ENCODE measurements at regions not wholly inside any gene's neighbourhood (a gene's known extent, or its start where the extent isn't known, plus 50 kb on each side); places are given as distances from the start of the nearest gene placed in this dataset.

DNA sequence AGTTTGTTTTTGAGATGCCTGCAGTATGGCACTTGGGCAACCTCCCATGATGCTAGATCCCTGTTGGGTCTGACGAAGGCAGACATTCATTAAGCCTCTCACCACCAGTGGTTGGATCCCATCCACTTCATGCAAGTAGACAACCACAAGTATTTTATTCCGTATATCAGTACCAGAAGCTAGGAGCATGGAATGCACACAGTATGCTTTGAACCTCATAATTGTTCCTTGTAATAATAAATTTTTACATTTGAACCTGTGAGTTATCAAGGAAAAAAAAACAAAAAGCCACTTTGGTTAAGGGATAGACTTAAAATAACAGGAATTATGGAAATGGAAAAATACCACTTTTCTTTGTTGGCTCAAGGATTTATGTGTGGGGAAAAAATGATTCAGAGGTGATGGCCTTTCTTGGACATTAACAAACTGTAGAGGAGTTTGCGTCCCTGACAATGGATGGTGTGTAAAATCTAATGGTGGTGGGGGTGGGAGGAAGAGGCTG lies 107.1 kb upstream of the KCNJ16 start:
- no peak for FAIRE-seq
- no peak for DNase-seq (ENCODE audit: extremely low spot score, insufficient read length, low read depth)

GRCh38 chr17:69969897-69970296 lies 105.1 kb upstream of the KCNJ16 start:
- no peak for DNase-seq (ENCODE audit: extremely low spot score, insufficient read length, low read depth)
- no peak for FAIRE-seq

- no peak for FAIRE-seq
- DNase-seq (ENCODE audit: extremely low spot score, insufficient read length, low read depth), result no peak
These were observed 102.8 kb upstream of the KCNJ16 start for GRCh38 chr17:69972251-69972650.

DNA sequence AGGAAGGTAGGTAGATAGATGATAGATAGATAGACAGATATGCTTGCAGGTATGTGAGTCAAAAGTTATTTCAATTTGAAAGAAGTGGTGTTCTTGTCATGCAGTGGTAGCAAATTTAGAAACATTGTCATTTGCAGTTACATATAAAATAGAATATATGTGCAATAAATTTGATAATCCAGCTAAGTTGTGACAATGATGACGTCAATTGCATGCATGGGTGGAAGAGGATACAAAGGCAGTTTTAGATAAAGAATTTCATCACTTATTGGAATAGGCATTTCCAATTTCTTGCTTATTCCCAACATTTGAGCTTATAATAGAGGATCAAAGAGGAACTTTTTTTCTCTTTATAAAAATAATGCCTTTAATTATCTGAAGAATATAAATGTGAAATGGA lies 99.2 kb upstream of the KCNJ16 start:
- no peak for DNase-seq (ENCODE audit: extremely low spot score, insufficient read length, low read depth)
- no peak for FAIRE-seq

- DNase-seq (ENCODE audit: extremely low spot score, insufficient read length, low read depth) (no peak), FAIRE-seq (no peak)
These were observed 96.9 kb upstream of the KCNJ16 start for GRCh38 chr17:69978056-69978646.

DNA sequence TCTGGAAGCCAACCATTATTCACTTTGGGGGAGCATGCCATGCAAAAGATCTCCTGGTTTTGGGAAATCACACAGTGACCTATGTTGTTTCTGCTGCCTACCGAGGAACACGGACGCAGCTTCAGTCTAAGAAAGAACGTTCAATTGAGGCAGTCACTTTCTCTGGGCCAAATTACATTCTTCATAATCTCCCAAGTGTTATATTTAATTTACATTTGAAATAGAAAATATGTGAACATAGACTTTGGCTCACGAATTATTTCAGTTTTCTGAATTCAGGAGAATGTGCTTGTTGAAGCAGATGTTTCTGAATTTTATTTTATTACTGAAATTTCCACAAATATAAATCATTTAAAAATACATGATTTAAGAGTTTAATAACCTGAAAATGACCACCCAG lies 93.6 kb upstream of the KCNJ16 start:
- FAIRE-seq, result no peak
- DNase-seq (ENCODE audit: extremely low spot score, insufficient read length, low read depth), result no peak

DNA sequence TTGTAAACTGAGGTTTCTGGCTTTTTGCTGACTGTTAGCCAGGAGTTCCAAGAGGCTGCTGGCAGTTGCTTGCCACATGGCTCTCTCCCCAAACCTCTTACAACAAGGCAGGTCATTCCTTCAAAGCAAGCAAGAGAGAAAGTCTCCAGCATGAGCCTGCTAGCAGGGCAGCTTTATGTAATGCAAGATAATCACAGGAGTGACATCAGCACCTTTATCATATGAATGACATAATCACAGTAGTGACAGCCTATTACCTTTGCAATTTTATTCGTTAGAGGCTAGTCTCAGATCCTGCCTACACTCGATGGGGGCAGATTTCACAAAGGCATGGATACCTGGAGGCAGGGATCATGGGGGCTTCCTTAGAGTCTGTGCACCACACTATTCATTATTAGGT lies 79.5 kb upstream of the KCNJ16 start:
- FAIRE-seq, result no peak

GRCh38 chr17:69997332-69997731 lies 77.7 kb upstream of the KCNJ16 start:
- FAIRE-seq (no peak), DNase-seq (ENCODE audit: extremely low spot score, insufficient read length, low read depth) (no peak)

More for the DNA sequence above, 79.5 kb upstream of the KCNJ16 start:
- no peak for DNase-seq (ENCODE audit: extremely low spot score, insufficient read length, low read depth)

GRCh38 chr17:69999253-69999652 lies 75.8 kb upstream of the KCNJ16 start:
- DNase-seq (ENCODE audit: extremely low spot score, insufficient read length, low read depth), result no peak
- no peak for FAIRE-seq

- no peak for FAIRE-seq
- no peak for DNase-seq (ENCODE audit: extremely low spot score, insufficient read length, low read depth)
These were observed 68.9 kb upstream of the KCNJ16 start for GRCh38 chr17:70006159-70006558.

DNA sequence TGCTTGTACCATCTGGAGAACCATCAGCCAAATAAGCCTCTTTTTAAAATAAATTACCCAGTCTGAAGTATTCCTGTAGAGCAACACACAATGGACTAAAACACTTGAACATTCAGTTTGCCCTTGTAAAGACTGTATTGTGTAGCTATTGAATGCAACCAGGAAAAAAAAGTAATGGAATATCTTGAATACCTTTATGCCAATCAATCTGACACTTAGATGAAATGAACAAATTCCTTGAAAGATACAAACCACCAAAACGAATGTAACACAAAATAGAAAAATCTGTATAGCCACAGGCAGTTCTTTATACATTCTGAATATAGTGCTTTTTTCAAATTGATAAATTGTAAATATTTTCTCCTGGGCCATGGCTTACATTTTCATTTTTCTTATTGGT lies 63.3 kb upstream of the KCNJ16 start:
- DNase-seq (ENCODE audit: extremely low spot score, insufficient read length, low read depth), result no peak
- no peak for FAIRE-seq

- no peak for DNase-seq (ENCODE audit: extremely low spot score, insufficient read length, low read depth)
- FAIRE-seq, result no peak
These were observed 61.1 kb upstream of the KCNJ16 start for GRCh38 chr17:70013911-70014310.

GRCh38 chr17:70017112-70017511 lies 57.9 kb upstream of the KCNJ16 start:
- DNase-seq (ENCODE audit: extremely low spot score, insufficient read length, low read depth), result no peak
- FAIRE-seq, result no peak

DNA sequence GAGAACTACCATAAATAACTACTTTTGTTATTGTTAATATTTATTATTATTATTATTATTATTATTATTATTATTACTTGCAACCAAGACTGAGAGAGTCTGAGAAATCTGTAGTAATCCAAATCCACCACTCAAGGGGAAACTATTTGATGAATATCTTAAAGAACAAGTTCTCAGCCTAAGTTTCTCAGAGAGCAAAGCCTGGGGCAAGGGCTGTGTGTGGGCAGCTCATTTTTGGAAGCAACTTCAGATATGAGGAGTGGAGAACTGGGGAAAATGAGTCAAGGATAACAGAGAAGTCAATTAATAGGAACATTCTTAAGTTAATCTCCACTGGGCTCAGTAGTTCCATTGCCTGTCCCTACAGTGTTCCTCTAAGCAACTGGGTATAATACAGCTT lies 57.1 kb upstream of the KCNJ16 start:
- FAIRE-seq, result no peak

GRCh38 chr17:70021726-70022125 lies 53.3 kb upstream of the KCNJ16 start:
- DNase-seq (ENCODE audit: extremely low spot score, insufficient read length, low read depth) (no peak), FAIRE-seq (no peak)

More for the DNA sequence above, 57.1 kb upstream of the KCNJ16 start:
- DNase-seq (ENCODE audit: extremely low spot score, insufficient read length, low read depth), result no peak

DNA sequence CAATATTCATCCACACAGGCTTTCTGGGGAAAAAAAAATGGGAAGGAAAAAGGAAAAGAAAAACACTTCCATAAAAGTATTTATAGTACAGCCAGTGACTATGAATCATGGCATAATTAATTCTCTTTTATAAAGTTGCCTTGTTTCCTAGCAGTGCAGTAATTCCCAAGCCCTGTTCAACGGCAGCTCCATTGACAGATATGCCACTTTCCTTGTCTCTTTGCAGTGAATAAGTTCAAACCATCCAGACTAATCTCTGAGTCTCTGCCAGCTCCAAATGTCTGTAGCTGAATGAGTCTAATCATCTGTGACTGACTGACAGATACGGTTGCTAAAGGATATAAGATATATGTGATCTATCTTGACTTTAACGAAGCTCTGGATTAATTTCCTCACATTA lies 52.9 kb upstream of the KCNJ16 start:
- FAIRE-seq (no peak), DNase-seq (ENCODE audit: extremely low spot score, insufficient read length, low read depth) (no peak)

- DNase-seq (ENCODE audit: extremely low spot score, insufficient read length, low read depth) (no peak), FAIRE-seq (no peak)
These were observed 50.8 kb upstream of the KCNJ16 start for GRCh38 chr17:70024253-70024652.

Data from GM18507 (cell line).